GM18519 (cell line): ENCODE measurements at regions not wholly inside any gene's neighbourhood (a gene's known extent, or its start where the extent isn't known, plus 50 kb on each side); places are given as distances from the start of the nearest gene placed in this dataset.

Source experiments
- ATAC-seq: cut with Tn5 transposase; IDR thresholded peaks from one replicate; pipeline ENCODE4 v1.9.1; 2021; ENCODE audit warnings: mild to moderate bottlenecking, moderate library complexity; ENCODE audit not compliant: unreplicated experiment, low FRiP score

DNA sequence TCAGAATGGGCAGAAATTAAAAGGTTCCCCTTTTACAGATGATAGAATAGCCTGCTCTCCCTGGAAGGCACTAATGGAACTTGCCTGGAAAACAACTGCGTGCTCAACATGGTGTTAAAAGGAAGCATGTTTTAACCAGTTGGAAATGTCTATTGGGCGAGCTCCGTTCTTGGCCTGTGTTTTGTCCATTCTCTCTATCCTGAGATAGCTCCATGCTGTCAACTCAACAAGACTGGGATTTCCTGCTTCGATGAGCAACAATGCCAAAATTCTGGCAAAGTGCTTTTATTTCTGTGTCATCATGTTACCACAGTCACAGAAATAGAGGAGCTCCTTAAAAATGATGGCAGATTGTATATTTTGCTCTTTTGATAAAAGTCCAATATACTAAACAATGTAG, 198.3 kb downstream of the PLK2 start:
- no peak for ATAC-seq

DNA sequence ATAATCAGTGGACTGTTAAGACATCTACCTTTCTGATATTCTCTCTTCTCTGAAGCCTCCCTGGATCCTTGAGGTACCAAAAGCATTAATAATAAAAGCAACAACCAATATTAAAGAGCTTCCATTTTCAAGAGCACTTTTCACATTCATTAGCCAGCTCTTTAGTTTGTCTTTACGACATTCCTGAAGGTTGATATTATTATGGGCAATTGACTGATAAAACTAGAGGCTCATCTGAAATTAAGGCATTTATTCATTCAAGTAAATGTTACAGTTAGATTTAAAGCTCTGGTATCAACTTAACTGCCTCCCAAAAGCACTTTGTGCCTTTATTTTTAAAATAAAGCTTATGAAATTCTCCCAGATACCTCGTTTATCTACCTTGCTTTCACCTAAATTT, 199.6 kb downstream of the PLK2 start:
- ATAC-seq: no peak

DNA sequence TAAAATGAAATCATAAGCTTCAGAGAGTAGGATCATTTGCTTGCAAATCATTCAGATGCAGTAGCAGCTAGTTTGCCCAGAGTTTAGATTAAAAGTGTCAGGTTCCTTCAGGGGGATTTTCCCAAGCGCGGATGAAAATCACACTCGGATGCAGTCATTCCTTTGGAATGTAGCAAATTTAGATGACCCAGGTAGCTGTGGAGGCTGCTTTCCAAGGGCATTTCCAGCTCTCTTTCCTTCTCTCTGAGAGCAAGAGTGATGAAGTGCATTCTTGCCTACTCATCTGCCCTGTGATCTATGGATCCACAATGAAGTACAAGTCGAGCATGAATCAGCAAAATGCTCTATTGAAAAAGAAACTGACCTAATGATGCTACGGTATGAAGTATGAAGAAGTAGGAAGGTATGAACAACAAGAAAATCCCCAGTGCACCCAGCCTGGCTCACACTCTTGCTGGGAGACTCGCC, 200.2 kb downstream of the PLK2 start:
- no peak for ATAC-seq

DNA sequence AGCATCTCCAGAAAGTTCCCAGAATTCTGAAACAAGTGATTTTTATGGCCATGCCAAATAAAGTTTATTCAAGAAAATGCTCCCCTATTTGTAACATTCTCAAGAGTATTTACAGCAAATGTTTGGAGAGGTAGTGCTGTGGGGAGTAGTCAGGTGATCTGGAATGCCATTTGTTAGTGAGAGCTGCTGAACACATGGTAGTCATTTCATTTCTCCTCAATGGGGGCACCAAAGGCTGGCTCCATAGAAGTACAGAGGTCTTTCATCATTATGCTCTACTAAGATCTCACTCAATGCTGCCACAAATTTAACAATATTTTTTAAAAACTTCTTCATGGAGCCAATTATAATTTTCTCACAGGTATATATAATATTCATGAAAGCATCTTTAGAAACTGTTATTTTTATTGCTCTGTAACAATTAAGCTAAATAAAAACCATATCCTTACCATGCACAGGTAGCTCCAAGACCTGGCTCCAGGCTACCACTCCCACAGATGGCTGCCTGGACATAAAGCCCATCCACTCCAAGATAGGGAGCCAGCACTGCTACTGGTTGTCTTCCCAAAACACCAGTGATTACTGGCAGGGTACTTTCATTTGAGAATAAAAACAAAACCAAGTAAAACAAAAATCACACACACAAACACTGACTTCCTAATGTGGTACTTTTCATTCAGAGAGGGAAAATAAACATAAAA, 200.8 kb downstream of the PLK2 start:
- no peak for ATAC-seq

DNA sequence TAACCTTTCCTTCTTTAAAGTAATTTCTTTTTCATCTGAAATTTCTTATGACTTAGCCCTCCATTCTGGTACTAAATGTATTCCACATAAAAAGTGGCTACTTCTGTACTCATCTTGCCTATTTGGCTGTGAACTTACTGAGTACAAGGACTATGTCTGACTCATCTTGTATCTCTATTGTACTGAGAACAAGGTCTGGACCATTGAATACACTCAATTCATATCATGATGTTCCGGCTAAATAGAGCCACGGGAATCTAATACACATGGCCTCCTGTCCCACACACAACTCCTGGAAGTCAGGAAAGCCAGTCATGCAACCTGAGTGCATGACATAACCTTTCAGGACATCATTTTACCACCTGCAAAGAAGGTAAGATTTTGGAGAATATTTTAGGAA, 203.9 kb downstream of the PLK2 start:
- no peak for ATAC-seq

DNA sequence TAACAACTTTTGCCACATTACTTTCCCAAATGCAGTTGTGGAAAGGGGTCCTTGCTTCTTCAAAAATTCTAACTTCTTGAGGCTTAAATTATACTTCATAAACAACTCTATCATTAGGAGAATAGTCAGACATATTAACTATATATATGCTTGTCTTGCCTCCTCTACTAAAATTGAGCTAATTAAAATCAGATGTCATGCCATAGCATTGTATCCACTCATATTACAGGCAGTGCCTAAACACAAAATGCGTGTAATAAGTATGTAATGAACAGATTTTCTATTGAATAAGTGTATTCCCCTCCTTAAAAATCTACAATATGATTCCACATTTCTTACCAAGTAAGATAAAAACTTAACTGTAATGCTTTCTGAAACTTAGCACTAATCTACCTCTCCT, 204.5 kb downstream of the PLK2 start:
- ATAC-seq: no peak

DNA sequence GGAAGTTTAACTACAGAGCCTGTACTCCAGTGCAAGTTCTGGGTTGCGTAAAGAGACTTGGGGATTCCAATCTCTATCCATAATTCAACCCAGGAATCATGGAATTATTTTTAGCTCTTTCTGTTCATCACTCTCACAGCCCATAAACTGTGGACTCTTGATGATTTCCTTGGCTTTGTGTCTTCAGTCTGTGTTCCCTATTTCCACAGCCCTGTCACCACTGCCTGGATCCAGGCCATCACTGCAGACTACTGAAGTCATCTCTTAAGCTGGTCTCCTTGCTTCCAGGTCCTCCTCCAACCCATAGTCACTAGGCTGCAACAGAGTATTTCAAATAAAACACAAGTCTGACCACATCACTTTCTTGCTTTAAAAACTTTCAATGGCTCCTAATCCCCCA, 211.7 kb downstream of the PLK2 start:
- ATAC-seq: no peak

DNA sequence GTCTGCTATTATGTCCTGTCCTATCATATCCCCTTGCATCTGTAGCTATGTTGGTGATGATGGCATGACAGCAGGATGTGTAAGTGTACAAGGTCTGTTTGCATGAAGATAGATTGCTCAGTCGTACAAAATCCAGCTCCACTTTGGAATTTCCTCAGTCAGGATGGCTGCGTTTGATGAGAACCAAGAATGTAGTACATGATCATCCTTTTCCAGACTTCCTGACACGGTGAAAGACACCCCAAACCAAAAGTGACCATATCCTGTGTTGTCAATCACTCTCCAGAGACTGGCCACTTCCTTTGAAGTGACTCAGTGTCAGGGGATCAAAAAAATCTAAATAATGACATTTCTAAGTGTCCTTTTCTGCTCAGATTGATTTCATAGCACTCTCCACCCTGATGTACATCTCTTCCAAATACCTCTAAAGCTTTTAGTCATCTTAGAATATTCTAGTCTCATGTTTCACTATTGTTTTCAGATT, 213.4 kb downstream of the PLK2 start:
- no peak for ATAC-seq

DNA sequence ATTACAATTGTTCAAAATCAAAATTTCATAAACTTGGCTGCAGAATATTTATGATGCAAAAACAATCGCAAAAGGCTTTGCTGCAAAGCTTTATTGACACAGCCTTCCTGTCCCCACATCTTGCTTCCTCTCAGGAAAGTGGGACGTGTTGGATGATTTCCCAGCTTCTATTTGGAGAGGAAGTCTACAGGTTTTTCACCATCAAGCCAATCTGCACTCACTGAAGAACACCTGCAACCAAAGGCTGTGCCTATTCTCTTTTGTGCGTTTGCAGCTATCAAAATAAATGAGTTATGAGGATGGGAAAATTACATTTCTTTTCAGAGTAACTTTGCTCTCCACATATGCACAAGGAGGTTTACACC, 214.4 kb downstream of the PLK2 start:
- no peak for ATAC-seq

DNA sequence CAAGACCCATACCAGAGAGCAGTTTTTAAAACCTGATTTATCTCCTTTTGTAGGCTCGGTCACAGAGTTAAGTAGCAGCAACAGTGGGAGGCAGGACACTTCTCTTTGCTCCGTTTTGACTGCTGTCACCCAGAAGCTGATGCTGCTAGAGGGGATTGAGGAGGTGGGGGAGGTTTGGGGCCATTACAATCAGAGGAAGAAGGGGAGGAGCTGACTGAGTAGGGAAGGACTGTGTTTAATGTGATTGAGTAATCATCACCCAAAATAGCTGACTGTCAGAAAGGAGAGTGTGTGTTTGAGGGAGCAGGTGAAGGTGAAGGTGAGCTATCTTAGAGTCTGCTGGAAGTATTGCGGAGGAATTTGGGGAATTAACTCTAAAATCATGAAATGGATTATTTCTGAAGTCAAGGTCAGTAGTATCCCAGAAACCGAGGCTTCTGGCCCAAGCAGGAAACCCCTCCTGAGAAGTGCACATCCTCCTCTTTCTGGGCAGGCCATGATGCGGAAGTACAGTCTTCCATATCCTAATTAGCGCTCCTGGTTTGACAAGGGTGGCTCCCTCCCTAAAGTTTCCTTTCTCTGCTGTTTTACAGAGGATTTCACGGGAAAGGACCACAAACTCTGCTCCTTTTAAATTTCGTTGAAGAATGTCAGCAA, 214.9 kb downstream of the PLK2 start:
- ATAC-seq: no peak

DNA sequence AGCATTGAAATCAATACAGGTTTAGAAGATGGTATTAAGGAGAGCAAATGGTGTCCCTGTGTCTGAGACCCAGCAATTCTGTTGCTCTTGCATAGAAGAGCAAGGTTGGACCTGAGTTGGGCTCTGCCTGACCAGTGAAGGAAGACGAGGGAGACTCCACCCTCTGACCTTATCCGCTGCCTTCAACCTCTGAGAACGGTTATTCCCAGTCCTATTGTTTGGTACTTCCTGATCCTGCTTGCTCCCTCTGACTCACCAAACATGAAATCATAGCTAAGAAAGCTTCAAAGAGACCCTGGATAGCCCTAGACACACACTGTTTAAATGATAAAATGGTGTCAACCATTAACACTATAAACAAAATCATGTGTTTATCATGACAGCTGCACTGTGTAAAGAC, 218.5 kb downstream of the PLK2 start:
- no peak for ATAC-seq

DNA sequence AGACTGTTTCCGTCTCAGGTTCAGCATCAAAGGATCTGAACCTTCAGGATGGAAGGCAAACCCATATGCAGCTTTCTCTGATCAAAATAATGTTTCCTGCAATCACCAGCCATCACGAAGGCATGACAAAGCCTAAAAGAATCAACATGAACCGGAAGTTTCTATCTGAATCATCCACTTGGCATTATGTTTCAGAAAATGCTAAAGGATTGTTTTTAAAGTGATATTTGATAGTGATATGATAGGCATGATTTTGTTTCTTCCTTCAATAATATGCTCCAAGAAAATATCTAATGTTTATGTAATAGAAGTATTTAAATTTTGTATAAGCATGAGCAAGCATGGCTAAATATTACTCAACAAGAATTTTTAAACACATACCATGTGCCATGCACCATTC, 219.6 kb downstream of the PLK2 start:
- ATAC-seq: no peak

DNA sequence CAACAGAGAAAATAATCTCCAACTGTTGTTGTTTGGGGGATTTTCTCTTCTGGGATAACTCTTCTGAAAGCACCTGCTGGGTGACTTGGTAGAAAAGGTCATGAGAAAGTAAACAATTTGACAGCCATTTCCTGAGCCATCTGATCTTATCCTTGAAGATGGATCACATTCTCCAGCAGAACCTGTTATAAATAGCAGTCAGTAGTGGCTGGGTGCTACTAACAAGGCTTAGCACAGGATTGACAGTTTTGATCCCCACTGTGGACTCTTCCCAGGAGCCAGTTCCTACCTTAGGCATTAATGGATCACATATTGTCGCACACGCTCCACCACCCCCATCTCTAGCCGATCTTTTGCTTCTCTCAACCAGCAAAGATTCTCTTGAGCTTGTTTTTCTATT, 220.2 kb downstream of the PLK2 start:
- ATAC-seq: no peak

DNA sequence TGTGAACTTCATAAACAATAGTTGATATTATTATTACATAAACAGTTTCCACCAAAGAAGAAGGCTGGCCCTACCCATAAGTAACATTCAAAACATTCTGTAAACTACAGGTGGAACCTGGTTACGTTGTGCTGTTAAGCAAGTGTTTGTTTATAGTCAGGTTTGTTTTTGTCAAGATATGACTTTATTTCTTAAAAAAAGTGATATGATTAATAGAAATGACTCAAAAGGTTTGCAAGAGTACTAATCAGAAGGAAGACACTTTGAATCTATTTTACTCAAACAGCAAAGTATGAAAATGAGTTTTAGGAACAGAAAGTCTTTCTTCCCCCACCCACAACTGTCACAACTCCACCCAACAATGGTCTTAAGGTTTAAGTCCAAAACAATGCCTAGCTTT, 220.8 kb downstream of the PLK2 start:
- ATAC-seq: peak; percentile 69

DNA sequence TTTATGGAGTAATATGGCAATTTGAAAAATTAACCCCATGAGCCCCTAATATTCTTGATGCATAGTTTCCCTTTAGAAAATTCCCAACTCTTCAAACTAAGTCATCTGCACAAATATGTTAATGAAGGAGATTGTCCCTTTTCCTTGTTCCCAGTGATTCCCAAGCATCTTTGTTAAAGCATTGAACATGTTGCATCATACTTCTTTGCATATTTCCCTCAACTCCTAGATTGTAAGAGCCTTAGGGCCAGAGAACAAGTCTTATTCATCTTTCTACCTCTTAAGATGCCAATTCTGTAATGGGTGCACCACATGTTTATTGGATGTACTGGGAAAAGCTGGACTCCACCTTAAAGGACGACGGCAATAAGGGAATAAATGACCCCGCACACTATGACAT, 223.4 kb downstream of the PLK2 start:
- ATAC-seq: no peak

DNA sequence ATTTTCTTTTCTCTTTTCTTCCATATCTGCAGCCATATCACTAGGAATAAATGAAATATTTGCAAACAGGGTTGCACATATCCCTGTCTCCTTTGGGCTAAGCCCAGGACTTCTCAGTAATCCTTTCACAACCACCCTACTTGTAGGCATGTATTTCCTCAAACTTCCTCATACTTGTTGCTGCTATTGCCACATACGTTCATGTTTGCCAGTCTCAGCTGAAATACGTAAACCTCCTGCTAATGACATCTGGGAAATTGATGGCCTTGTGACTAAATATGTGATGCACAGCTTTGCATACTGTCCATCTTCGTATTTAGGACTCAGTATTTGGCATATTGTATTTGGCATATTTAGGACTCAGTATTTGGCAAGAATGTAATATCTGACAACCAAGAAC, 224.6 kb downstream of the PLK2 start:
- no peak for ATAC-seq

DNA sequence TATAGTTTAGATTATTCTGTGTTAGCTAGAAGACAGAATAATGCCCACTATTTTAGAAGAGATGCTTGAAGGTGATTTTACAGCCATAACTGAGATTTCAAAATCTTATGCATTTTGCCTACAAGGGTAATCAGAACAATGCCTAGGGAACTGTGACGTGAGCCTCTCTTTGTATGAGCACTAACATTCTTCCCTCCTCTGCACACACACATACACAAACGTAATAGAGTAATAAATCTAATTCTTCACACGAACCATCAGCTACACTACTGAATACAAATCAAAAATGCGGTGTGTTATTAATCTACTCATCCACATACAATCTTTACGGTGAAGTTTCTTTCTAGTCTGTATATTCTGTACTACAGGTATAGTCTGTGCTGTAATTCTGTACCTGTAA, 227.8 kb downstream of the PLK2 start:
- no peak for ATAC-seq

DNA sequence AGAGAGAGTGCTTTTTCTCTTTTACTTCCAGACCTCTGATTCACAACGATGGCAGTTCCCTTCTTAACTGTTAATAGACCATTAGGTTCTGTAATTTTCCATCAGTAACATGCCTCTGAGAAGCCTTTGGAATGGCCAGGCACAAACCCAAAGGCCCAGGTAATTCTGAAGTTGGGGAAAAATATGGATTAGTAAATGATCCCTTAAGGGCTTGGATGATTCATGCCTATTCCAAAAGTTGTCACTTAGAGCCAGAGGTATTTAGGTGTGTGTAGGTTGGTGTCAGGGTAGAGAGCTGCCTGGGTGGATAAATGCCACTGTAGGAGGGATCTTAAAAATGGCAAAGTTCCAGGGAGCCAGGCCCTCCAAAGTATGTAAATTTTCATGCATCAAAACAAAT, 228.8 kb downstream of the PLK2 start:
- no peak for ATAC-seq

DNA sequence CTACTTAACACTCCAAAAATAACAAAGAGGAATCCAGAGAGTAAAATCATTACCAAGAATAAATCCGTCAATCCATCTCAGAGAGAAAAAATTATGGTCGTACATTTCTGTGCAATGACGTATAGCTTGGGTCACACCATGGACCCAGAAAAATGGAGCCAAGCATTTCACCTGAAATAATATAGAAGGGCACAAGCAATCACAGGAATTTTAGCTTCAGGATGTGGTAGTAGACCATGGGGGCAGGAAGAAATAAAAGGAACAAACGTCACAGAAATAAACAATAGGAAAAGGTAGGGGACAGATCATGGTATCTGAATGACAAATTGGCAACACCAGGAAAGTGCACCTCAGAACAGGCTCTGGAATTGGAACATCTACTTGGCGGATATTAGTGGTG, 231.0 kb downstream of the PLK2 start:
- no peak for ATAC-seq

DNA sequence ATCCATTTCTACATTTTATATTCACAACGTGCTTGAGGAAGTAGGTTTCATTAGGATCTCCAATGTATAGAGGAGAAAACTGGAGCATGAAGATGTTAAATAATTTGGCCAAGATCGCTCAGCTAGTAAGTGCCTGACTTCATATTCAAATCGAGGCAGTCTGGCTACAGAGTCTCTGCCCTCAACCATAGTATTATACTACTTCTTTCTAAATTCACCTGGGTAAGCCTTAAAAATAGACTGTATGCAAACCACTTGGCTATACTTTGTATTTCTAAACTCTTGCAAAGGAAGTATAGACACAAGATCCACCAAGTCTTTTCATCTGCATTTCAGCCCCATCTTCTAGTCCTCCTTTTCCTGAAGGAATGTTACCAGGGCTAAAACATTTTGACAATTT, 232.0 kb downstream of the PLK2 start:
- no peak for ATAC-seq

DNA sequence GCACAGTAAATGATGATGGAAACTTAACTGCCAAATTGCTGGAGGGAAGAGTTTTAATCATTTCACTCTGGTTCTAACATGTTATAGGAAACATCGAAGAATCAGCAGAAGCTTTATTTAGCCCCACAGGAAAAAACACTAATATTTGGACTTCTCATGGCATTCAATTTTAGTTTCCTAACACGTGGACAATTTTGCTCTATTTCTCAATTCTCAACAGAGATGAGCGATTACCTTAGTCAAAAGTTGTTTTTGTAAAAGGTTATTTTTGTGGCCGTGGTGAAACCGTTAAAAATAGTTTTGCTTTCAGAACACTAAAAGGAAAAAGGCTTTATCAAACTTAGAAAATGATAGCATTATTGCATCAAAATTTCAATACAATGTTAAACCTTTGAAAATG, 235.2 kb downstream of the PLK2 start:
- ATAC-seq: no peak

DNA sequence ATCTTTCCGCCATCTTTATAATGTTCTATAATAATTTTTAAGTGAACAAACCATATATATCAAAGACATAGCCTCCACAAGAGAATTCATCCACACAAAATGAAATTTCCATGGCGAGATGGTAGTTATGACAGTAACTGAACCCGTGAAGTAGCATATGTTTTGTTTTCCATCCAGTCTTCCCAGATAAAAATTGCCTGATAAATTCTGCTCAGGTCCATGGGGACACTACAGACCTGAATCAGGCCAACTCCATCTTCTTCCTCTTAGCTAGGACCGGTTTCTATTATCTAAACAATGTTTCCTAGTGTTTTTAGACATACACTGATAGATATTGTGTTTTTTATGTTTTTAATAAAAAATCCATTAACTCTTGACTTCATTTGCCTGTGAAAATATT, 235.7 kb downstream of the PLK2 start:
- ATAC-seq: no peak
